Caco-2 (cell line): ENCODE measurements at regions not wholly inside any gene's neighbourhood (a gene's known extent, or its start where the extent isn't known, plus 50 kb on each side); places are given as distances from the start of the nearest gene placed in this dataset.
A peak's percentile ranks its signal among the peaks of the same experiment; 100 is the strongest.

Source experiments
- BruUV-seq: library from RNA; stranded (reverse); fragments of 400-500 nt; replicated peaks from 2 replicates; lab custom pipeline; 2021; lab: Mats Ljungman, UMichigan
- CTCF ChIA-PET: fragments of 300-600 bp; sonication (Branson Sonifier 250); formaldehyde crosslinking; loops from one replicate; lab custom pipeline; 2022; ENCODE audit warnings: antibody characterized with exemption; lab: Charles Lee
- POLR2A ChIA-PET: fragments of 300-600 bp; sonication (Branson Sonifier 250); formaldehyde crosslinking; loops from one replicate; lab custom pipeline; 2022; ENCODE audit warnings: antibody characterized with exemption; lab: Charles Lee
- DNase-seq, 2 experiments: peaks; one replicate each; pipeline versions ENCODE4 v3.0.0 to v3.0.0-alpha.2; 2020 to 2022
- H3K27me3 ChIP-seq: replicated peaks from 2 replicates; pipeline ENCODE4 v1.6.0; 2011; ENCODE audit warnings: low read length; ENCODE audit not compliant: control insufficient read depth, insufficient read depth
- H3K36me3 ChIP-seq: 2 replicates; pipeline ENCODE4 v1.5.1; 2011; ENCODE audit warnings: low read length; ENCODE audit not compliant: control insufficient read depth, insufficient read depth
- H3K4me1 ChIP-seq: fragments of 250-450 bp; sonication (Bioruptor Pico); 2 replicates; pipeline ENCODE4 v1.5.1; 2020; ENCODE audit warnings: mild to moderate bottlenecking
- H3K4me3 ChIP-seq: 2 replicates; pipeline ENCODE4 v1.5.1; 2011; ENCODE audit warnings: low read depth, mild to moderate bottlenecking, control low read depth, low read length
- H3K9me3 ChIP-seq: fragments of 250-450 bp; sonication (Bioruptor Pico); 2 replicates; pipeline ENCODE4 v1.5.1; 2020; ENCODE audit warnings: mild to moderate bottlenecking, moderate library complexity
- H3K27ac Mint-ChIP-seq: one replicate; pipeline ENCODE4 v1.8.0; 2022; ENCODE audit warnings: mixed read lengths; ENCODE audit not compliant: unreplicated experiment
- H3K27me3 Mint-ChIP-seq: one replicate; pipeline ENCODE4 v1.8.0; 2022; ENCODE audit warnings: mixed read lengths; ENCODE audit not compliant: insufficient read depth, unreplicated experiment
- H3K36me3 Mint-ChIP-seq: one replicate; pipeline ENCODE4 v1.8.0; 2022; ENCODE audit warnings: mild to moderate bottlenecking, mixed read lengths; ENCODE audit not compliant: insufficient read depth, unreplicated experiment
- H3K4me1 Mint-ChIP-seq: one replicate; pipeline ENCODE4 v1.8.0; 2022; ENCODE audit warnings: low read depth, mixed read lengths; ENCODE audit not compliant: unreplicated experiment
- H3K4me3 Mint-ChIP-seq: one replicate; pipeline ENCODE4 v1.8.0; 2022; ENCODE audit warnings: mild to moderate bottlenecking, moderate library complexity, mixed read lengths; ENCODE audit not compliant: unreplicated experiment
- H3K9me3 Mint-ChIP-seq: one replicate; pipeline ENCODE4 v1.8.0; 2022; ENCODE audit warnings: mixed read lengths; ENCODE audit not compliant: unreplicated experiment
- CTCF ChIP-seq, 2 experiments: fragments of 200-600 bp in 1 of 2; IDR thresholded peaks; 1 replicate in 1 of 2; 2 replicates in 1 of 2; pipeline versions ENCODE4 v1.5.1 to v1.8.0; 2011 to 2022; ENCODE audit warnings: antibody characterized with exemption in 1 of 2, control low read depth in 1 of 2, inconsistent platforms in 1 of 2, low read depth in 1 of 2, low read length in 1 of 2, mild to moderate bottlenecking in 1 of 2, moderate library complexity in 1 of 2; ENCODE audit not compliant: insufficient read depth in 1 of 2, severe bottlenecking in 1 of 2, unreplicated experiment in 1 of 2
- intact Hi-C: fragments of 100-400 bp; cut with micrococcal nuclease; formaldehyde crosslinking; loops from one replicate; pipeline ENCODE4 v1.10.0; 2022; ENCODE audit not compliant: unreplicated experiment

- Histone ChIP-seq H3K27me3 (no peaks in the 10 kb centered on the region), H3K9me3 (no peaks in the 10 kb centered on the region), H3K36me3 (no peaks in the 10 kb centered on the region), H3K4me1 (peaks cover 20% of the 10 kb centered on the region), H3K4me3 (no peak overlapping the region)
- peaks cover 18% of the 10 kb centered on the region for H3K9me3 Mint-ChIP-seq
- H3K27me3 Mint-ChIP-seq, result no peaks in the 10 kb centered on the region
- intact Hi-C loops, result no loop called here
- ChIA-PET CTCF (interaction anchor here (0.6 kb wide), 1 partner anchor 305 kb away, joined by 5 read pairs; no protein-coding TSS in a partner anchor), POLR2A (interaction anchor here (0.7 kb wide), 1 partner anchor 49 kb away, joined by 3 read pairs; no protein-coding TSS in a partner anchor)
- BruUV-seq, result no TSS peak
- no peak for TF ChIP-seq CTCF (IDR thresholded peaks at IDR 0.05; ENCODE audit: insufficient read depth in 1 of 2, low read depth in 1 of 2, low read length in 1 of 2, severe bottlenecking in 1 of 2, unreplicated experiment in 1 of 2)
- no peak overlapping the region for H3K27ac Mint-ChIP-seq
- no peaks in the 10 kb centered on the region for H3K36me3 Mint-ChIP-seq
- H3K4me3 Mint-ChIP-seq, result no peak overlapping the region
- peaks cover 11% of the 10 kb centered on the region for H3K4me1 Mint-ChIP-seq
- DNase-seq, result peak; percentile 43 to 66
Measured at GRCh38 chr22:27489178-27489675, 312.3 kb downstream of the MN1 start.

GRCh38 chr22:27490080-27490479 lies 311.5 kb downstream of the MN1 start:
- H3K4me3 ChIP-seq, result no peak overlapping the region
- peaks cover 20% of the 10 kb centered on the region for H3K4me1 ChIP-seq
- DNase-seq, result no peak
- H3K9me3 Mint-ChIP-seq, result peaks cover 18% of the 10 kb centered on the region
- no TSS peak for BruUV-seq
- peaks cover 11% of the 10 kb centered on the region for H3K4me1 Mint-ChIP-seq
- CTCF ChIA-PET, result no interaction called here
- intact Hi-C loops, result no loop called here
- TF ChIP-seq CTCF (IDR thresholded peaks at IDR 0.05; ENCODE audit: insufficient read depth in 1 of 2, low read depth in 1 of 2, low read length in 1 of 2, severe bottlenecking in 1 of 2, unreplicated experiment in 1 of 2), result no peak
- POLR2A ChIA-PET, result no interaction called here
- H3K27me3 Mint-ChIP-seq, result no peaks in the 10 kb centered on the region
- H3K36me3 ChIP-seq, result no peaks in the 10 kb centered on the region
- no peak overlapping the region for H3K27ac Mint-ChIP-seq
- H3K27me3 ChIP-seq, result no peaks in the 10 kb centered on the region
- H3K9me3 ChIP-seq, result no peaks in the 10 kb centered on the region
- H3K4me3 Mint-ChIP-seq, result no peak overlapping the region
- no peaks in the 10 kb centered on the region for H3K36me3 Mint-ChIP-seq

- Histone ChIP-seq H3K27me3 (no peaks in the 10 kb centered on the region), H3K4me1 (peaks cover 20% of the 10 kb centered on the region), H3K9me3 (no peaks in the 10 kb centered on the region), H3K4me3 (no peak overlapping the region), H3K36me3 (no peaks in the 10 kb centered on the region)
- POLR2A ChIA-PET, result no interaction called here
- intact Hi-C loops, result no loop called here
- no peak for TF ChIP-seq CTCF (IDR thresholded peaks at IDR 0.05; ENCODE audit: insufficient read depth in 1 of 2, low read depth in 1 of 2, low read length in 1 of 2, severe bottlenecking in 1 of 2, unreplicated experiment in 1 of 2)
- no TSS peak for BruUV-seq
- no peaks in the 10 kb centered on the region for H3K36me3 Mint-ChIP-seq
- DNase-seq, result no peak
- no peak overlapping the region for H3K27ac Mint-ChIP-seq
- peaks cover 11% of the 10 kb centered on the region for H3K4me1 Mint-ChIP-seq
- peaks cover 18% of the 10 kb centered on the region for H3K9me3 Mint-ChIP-seq
- CTCF ChIA-PET, result no interaction called here
- no peak overlapping the region for H3K4me3 Mint-ChIP-seq
- H3K27me3 Mint-ChIP-seq, result no peaks in the 10 kb centered on the region
Measured at GRCh38 chr22:27491888-27492287, 309.7 kb downstream of the MN1 start.
